ENCODE measurements at regions not wholly inside any gene's neighbourhood (a gene's known extent, or its start where the extent isn't known, plus 50 kb on each side); places are given as distances from the start of the nearest gene placed in this dataset.

DNA sequence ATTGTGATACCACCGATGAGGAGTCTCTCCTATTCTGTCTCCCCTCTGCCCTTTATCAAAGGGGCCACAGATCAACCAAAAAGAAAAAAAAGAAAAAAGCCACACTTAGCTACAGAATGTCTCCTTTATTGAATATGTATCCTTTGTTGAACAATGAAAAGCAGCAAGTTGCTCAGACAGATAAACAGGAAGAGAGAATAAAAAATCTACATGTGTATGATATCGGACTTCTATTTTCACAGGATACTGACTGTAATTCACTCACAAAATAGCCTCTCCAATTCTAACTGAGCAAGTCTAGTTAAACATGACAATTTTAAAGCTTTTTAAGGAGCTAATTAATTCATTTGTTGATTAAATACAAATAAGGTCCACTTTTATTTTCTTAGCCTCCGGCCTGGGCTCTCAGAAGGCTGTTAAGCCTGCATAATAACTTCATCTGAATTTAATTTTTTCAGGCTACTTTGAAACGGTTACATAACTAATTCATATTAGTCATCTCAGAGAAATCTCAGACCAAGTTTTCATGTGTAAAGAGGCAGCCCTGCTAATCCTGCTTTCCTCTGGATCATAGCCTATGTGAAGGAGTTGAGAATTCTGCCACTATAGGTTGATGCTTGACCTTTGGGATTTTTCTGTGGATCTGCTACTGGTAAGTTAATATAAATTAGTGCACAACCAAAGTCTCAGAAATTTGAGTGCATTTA, 304.1 kb upstream of the NR5A2 start:
- DNase-seq: no peak

DNA sequence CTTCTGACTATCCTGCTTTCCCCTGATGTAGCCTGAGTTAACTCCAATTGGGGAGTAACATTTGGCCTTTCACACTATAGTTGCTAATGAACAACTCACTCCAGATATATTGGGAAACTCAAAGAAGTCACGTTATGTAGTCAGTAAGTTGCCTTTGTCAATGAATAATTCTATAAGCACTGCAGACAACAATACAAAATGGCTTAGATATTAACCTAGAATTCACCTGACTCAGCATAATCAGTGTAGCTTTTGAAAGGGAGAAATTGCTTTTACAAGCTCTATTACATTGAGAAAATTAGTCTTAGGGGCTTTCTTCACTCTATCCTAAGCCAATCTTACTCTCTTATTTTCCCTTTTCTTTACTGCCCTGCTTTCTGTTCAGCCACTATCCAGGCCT, 303.5 kb upstream of the NR5A2 start:
- no peak for DNase-seq

DNA sequence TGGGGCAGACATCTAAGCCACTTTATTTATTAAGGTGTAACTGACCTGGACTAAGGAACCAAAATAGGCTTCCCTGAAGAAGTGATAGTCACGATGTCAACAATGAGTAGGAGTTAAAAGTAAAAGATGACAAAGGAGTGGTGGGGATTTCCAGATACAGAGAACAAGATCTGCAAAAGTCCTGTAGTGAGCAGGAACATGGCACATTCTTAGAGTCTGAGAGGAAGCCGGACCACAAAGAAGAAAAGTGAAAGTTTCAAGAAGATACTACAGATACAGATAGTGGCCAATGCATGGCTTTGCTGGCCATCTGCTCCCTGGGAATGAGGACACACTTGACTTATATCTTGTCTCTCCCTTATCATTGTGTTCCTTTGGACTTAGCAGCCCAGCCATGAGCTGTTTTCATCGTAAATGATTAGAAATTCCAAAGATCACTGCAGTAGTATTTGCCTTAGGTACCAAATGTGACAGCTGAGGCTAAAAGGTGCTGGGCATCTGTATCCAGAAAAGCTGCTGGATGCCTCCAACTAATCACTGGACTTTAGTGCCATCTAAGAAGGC, 302.4 kb upstream of the NR5A2 start:
- no peak for DNase-seq

DNA sequence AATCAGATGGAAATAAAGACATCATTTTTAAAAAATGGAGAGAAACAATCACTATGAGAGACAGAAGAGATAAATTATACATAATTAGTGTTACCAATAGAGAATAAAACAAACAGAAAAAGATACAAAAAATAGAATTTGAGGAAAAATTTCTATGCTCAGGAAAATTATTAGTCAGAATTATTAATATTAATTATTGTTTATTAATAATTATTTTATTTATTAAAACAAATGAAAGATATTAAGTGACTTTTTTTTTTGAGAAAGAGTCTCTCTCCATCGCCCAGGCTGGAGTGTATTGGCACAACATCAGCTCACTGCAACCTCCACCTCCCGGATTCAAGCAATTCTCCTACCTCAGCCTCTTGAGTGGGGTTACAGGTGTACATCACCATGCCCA, 299.8 kb upstream of the NR5A2 start:
- DNase-seq: no peak

DNA sequence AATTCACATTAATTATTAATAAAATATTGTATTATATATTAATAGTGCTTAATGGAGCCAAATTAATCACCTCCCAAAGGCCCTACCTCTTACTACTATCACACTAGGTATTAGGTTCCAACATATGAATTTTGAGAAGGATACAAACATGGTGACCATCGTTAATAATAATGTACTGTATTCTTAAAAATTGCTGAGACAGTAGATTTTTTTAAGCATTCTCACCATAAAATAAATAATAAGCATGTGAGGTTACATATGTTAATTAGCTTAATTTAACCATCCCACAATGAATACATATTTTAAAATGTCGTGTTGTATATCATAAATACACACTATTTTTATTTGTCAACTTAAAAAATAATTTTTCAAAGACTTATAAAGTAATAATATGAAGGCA, 299.2 kb upstream of the NR5A2 start:
- DNase-seq: no peak

DNA sequence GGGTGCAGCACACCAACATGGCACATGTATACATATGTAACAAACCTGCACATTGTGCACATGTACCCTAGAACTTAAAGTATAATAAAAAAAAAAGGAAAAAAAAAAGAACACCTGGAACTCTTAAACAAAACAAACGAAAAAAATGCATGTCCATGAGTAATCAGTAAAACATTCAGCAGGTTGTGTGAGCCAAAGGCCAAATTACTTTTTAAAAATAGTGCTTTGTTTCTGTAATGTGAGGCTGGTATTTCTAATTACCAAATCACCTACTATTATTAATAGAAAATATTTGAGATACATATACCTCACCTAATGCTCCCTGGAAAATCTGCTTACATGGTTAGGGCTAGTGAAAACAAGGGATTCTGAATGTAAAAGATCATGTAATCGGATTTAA, 294.4 kb upstream of the NR5A2 start:
- no peak for DNase-seq

DNA sequence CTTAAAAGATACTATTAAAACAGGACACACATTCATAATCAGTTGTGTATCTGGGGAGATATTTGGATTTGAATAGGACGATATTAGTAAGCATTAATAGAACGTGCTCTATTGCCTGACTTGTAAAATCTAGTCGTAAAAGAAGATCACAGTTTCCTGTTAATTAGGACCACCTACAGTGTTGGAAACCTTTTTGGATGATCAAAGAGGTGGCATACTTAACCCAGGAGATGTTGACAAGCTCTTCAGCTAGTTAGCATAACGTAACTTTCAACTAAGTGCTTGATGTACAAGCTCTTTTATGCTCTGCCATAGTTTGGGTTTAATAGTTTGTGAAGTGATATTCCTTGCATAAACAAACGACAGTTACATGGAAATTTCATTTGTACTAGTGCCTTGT, 293.3 kb upstream of the NR5A2 start:
- DNase-seq: no peak

DNA sequence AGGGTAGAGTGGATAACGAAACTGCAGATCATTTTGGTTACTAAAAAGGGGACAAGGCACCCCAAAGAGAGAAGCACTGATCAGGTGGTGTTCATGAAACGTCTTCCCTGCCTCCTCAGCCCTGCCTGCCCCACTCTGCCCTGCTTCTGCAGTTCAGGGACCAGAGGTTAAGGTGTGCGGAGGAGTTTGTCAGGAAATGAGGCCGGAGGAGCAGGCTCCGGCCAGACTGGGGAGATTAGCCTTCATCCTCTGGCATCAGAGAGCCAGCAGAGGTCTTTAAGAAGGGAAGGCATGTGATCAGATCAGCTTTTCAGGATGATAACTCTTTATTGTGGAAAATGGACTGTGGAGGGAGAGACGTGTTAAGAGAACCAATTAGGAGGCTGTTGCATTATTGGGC, 291.9 kb upstream of the NR5A2 start:
- no peak for DNase-seq

DNA sequence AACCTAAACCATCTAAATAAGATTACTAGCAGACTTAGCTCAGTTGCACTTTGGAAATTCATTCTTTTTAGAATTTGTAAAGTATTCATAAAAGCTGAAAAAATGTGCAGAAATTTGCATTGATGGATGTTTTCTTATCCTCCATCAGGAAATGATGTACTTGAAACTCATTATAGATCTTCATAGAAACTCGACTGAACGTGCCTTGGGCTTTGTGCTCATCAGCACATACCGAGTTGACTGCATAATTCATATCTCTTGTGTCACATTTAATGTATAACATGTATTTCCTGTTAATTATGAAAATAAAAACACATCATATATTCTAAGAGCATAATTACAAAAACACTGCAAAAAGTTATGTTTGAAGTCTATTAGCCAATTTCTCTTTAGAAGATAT, 290.9 kb upstream of the NR5A2 start:
- DNase-seq: no peak

DNA sequence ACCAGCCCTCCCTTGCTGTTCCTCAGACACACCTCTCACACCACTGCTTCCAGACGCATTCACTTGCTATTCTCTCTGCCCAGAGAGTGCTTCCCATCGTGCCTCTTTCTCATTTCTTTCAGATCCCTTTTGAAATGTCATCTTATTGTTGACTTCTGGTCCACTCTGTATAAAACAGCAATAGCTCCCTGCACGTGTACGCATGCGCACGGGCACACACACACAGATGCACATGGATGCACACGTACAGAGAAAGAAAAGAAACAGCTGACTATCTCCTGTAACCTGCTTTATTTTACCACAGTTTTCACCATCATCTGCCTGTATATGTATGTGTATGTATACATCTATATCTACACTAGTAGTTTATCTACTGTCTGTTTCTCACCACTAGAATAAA, 285.9 kb upstream of the NR5A2 start:
- DNase-seq: no peak

DNA sequence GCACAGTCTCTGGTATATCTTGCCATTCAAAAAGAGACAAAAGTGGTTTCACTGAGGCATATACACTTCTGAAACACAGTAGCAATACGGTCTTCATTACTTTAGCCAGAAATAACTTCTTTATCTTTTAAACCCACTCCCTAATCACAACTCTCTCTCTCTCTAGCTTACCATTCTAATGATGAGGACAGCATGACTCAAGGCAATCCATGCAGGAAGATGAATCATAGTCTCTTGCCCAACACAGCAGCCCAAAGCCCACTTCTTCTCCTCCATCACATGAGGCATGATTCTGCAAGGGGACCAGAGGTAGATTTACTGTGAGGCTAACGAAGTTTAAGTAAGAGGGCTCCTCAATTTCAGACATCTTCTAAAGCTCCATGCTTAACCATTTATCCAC, 285.0 kb upstream of the NR5A2 start:
- DNase-seq: no peak

DNA sequence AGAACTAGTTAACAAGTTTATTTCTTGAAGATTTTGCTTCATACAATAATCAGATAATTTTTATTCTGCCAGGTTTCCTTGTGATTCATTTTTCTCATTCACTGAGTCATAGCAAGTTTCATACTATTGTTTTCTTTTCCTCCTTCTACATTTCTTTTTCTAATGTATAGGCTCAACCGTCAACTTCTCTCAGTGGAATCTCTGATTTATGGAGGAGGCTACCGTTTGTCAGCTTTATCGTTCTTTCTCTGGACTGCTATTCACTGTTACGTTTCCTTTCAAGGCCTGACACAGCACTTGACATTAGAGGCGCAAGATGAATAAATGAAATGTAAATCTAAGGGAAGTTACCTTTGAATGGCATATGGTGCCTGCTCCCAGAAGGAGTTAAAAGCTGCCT, 284.3 kb upstream of the NR5A2 start:
- DNase-seq: no peak

DNA sequence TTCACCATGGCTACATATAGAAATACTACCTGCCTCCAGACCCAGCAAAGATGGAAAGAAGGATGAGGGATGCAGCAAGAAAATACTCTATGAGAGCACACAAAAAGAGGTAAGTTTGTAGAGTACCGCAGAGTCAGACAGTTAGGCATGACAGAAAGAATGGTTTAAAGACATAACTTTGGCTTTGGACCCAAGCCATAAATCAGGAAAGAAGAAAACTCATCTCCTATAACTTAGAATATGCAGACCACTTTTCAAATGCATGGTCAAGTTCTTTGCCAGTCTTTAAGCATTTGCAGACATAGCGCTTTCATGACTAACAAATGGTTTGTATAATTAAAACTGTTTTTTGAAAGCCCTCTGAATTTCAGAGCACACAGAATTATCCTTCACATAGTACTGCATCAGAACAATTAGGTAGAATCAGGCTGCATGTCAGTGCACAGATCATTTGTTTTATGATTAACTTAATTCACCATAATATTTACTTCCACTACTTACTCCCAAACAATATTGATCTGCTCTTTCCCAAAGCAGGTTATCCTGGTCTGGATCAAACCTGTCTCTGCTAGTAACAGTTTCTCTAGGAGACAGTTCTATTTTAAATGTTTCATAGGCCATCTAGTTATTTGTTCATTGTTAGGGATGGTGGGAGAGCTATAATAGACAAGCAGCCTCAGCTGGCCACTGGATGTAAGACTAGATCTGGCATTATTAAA, 280.7 kb upstream of the NR5A2 start:
- DNase-seq: no peak

DNA sequence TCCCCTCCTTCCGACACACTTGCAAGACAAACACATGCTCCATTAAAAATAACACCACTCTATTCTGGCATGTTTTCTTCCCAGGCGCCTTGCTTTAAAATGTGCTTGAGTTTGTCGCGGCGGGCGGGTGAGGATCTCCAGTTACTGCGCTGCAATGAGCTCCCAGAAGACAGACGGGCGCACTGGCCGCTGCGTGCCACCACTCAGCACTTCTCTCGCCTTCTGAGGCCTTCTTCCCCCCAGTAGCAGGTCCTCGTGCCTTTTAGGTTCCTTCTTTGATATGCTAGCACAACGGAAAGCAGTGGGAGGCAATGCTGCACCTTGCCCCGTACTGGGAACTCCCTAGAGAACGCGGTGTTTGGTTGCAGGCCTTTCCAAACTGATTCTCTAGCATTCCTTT, 279.5 kb upstream of the NR5A2 start:
- DNase-seq: no peak

DNA sequence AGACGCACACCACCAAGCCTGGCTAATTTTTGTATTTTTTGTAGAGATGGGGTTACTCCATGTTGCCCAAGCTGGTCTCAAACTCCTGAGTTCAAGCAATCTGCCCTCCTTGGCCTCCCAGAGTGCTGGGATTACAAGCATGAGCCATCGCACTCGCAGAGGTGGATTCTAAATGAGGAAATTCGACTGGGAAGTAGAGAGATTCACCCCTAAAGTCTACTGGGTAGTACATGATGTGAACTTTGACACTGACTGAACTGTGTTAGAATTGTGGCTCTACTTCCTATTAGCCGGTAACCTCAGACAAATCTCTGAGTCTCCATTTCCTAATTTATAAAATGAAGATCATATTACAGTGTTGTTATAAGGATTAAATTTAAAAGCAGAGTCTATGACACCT, 276.0 kb upstream of the NR5A2 start:
- no peak for DNase-seq

DNA sequence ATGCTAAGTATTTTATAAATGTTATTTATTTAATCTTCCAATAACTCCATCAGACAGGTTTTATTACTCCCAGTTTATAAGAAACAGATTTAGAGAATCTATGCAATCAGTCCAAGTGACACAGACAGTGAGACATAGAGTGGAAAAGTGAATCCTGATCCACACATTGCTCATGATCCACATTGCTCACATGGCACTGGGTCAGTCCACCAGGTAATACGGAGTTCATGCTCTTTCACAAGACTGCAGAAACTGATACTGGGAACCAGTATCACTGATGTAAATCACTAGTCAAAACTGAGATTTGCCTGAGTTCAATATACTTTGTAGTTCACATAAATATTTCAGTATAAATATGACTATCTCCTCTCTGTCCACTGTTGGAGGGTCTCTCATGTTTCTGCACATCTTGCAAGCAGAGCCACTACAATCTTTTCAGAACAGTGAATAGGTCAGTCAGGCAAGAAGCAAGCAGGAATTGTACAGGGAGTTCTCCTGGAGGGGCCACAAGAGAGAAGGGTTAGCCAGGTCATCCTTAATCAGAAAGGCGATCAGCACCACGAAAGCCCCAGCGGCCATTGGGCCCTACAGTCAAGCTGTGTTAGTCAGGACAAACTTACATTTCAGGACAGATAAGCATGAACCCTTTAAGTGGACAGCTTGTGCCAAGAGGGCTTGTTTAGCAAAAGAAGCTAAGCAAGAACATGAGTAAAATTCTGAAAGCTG, 275.4 kb upstream of the NR5A2 start:
- DNase-seq: no peak

DNA sequence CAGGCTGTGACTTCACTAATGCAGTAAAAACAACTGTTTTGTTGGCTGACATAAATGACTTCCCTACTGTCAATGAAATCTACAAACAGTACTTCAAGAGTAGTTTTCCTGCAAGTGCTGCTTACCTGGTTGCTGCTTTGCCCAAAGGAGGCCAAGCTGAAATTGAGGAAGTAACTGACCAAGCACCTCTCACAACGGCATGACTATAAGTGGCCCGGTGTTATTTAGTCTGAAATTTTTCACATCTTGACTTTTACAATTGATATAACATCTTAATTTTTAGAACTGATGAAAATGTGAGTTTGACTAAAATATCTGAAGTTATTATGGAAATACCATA, 274.9 kb upstream of the NR5A2 start:
- no peak for DNase-seq

DNA sequence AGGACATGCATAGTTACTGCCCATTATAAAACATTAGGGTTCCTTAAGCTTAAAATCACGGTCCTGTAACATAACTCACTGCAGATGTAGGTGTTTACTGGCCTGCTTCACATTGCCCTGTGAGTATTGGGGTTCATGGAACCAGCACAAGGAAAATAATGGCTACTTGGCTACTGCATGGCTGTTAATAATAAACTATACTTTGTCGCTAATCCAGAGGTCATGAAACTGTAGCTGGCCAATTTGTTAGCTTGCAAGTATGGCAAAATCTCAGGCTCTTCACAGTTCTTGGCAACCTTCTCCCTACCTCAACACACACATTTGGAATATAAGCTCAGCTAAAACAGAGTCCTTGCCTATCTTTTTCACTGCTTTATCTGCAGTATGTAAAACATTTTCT, 274.0 kb upstream of the NR5A2 start:
- DNase-seq: no peak

DNA sequence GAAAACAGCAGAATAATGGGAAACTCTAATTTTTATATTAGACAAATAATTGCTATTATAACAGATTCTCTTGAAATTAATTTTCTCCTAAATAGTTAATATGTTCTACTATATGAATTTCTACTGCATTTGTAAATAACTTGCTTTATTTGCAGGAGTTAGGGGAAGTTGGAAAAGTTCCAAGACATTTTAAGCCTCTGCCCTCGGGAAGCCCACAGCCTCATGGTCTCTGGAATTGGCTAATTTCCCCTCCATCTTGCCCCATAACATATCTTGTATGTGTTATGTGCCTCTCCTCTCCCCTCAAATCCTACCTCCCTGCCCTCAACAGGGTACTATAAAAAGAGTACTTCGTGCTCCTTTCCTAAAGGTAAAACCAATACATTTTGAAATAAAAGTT, 271.4 kb upstream of the NR5A2 start:
- no peak for DNase-seq

DNA sequence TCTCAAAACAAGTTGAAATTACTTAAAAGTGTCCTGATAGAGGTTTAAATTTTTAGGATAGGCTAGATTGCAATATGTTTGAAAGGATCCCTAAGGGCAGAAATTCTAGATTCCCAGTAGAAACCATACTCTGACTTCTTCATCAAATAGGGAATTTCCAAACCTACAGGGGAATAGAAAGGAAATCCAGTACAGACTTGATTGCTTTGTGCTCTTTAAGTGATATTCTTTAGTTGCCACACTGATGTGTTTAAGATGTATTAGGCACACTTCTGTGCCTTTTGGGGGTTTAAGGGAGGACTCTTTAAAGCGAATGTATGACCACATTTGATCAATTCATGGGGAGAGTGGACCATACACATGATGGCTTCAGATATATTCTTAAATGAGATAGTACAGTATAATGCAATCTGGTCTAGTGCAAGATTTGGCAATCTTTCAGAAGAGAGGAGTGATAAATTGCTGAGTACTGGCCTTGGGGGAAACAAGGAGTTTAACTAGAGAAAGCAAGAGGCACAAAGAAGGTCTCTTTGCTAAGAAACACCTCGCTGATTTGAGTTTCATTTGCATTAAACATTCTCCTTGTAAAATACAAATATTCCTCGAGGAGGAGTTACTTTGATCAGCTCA, 268.8 kb upstream of the NR5A2 start:
- no peak for DNase-seq

DNA sequence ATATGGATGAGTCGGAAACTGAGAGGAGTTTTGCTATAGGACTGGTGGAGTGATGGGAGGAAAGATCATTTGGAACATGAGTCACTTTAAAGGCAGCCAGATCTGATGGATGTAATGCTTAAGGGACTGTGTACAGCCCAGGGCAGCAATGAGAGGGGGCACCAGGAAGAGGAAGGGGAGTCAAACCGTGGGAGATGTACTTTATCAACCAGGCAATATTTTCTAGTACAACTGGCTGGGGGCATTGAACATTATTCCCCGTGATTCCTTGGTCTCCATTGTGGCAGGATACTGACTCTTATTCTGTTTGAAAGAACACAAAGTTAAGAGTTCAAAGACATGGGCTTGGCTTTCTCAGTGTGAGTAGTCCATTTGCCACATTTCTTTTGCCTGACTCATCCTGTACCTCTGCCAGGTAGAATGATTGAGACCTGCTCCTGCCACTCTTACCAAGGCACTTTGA, 268.2 kb upstream of the NR5A2 start:
- DNase-seq: no peak

DNA sequence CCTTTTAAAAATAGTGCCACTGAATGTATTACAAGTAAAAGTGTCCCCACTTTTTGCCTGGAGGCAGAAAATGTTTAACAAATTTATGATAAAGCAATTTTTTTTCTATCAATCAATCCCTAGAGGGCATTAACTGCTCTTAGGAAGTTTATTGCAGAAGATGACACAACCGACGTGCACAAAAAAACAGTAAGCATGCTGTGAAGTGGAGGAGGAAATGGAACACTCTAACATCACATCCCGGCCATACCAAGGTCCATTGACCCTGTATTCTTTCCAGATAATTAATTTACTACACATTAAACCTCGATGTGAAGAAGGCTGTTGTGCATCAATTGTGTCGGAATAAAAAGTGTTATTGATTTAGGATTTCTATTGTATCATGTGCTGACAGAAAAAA, 264.9 kb upstream of the NR5A2 start:
- no peak for DNase-seq

DNA sequence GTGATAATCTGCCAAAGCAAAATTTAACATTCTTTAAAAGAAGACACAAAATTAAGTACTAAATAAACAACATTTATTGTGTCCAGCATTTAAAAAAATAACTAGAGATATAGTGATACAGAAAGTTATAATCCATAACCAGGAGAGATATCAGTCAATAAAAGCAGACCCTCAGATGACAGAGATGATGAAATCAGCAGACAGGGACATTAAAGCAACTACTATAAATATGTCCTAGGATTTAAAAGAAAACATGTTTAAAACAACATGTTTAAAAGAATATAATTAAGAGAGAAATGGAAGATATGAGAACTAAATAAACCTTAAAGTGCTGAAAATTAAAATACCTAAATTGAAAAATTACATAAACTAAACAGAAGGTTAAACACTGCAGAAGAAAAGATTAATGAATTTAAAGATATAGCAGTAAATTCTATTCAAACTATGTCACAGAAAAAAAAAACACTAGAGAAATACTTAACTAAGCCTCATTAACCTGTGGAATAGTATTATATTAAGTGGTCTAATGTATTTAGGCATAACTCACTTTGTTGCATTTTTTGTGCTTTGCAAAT, 261.2 kb upstream of the NR5A2 start:
- DNase-seq: no peak

Measured in activated CD4-positive, CD25-positive, alpha-beta regulatory T cell treated with anti-CD3 and anti-CD28 coated beads, Interleukin-2, amount 50 U/mL, for 72 hours (primary cell).